A549 (cell line): ENCODE measurements at regions not wholly inside any gene's neighbourhood (a gene's known extent, or its start where the extent isn't known, plus 50 kb on each side); places are given as distances from the start of the nearest gene placed in this dataset.

Source experiments
- CEBPB ChIP-seq, 2 experiments: fragments of >200 bp in 1 of 2; sonication (Bioruptor Twin) in 1 of 2; formaldehyde crosslinking in 1 of 2; IDR thresholded peaks; 2 replicates each; pipeline ENCODE4 v1.6.1; 2012 to 2016
- CTCF ChIP-seq: fragments of >200 bp; sonication (Bioruptor Twin); formaldehyde crosslinking; IDR thresholded peaks from 3 replicates; pipeline ENCODE4 v1.5.1; 2016
- HMGXB4 ChIP-seq: fragments of 250-450 bp; sonication (Bioruptor Pico); IDR thresholded peaks from 2 replicates; pipeline ENCODE4 v1.5.0; 2021; ENCODE audit warnings: mild to moderate bottlenecking, moderate library complexity, borderline replicate concordance
- MAZ ChIP-seq: fragments of 150-350 bp; IDR thresholded peaks from 2 replicates; pipeline ENCODE4 v1.6.1; 2014; ENCODE audit warnings: antibody characterized with exemption, low read depth, low read length, borderline replicate concordance
- POLR2A ChIP-seq: IDR thresholded peaks from 2 replicates; pipeline ENCODE4 v1.6.1; 2012; ENCODE audit warnings: mild to moderate bottlenecking, low read length
- POLR2AphosphoS2 ChIP-seq: conservative IDR thresholded peaks from 2 replicates; pipeline ENCODE4 v1.6.1; 2012; ENCODE audit warnings: low read length, improper control_type of control experiment, inconsistent platforms
- REST ChIP-seq: fragments of 200-600 bp; sonication (generic); IDR thresholded peaks from 2 replicates; pipeline ENCODE4 v1.6.1; 2016; ENCODE audit warnings: antibody characterized with exemption, mild to moderate bottlenecking, moderate library complexity
- SREBF2 ChIP-seq: fragments of 450-650 bp; IDR thresholded peaks from 2 replicates; pipeline ENCODE4 v1.6.1; 2014; ENCODE audit warnings: mild to moderate bottlenecking, moderate library complexity
- ZNF302 ChIP-seq: fragments of 250-450 bp; sonication (Bioruptor Pico); IDR thresholded peaks from 2 replicates; pipeline ENCODE4 v1.9.0; 2021; ENCODE audit warnings: inconsistent platforms, mild to moderate bottlenecking, moderate library complexity
- ZSCAN20 ChIP-seq: fragments of 250-450 bp; sonication (Bioruptor Pico); IDR thresholded peaks from 2 replicates; pipeline ENCODE4 v1.8.0; 2022; ENCODE audit warnings: mild to moderate bottlenecking, moderate library complexity

GRCh38 chr7:24476227-24476626 is 97.0 kb upstream of the PALS2 start:
- TF ChIP-seq CTCF = no peak
- TF ChIP-seq SREBF2 = no peak
- TF ChIP-seq POLR2A = no peak
- TF ChIP-seq HMGXB4 (CRISPR knock-in tag) = no peak
- no peak for TF ChIP-seq REST
- TF ChIP-seq POLR2AphosphoS2 = no peak
- no peak for TF ChIP-seq ZNF302 (CRISPR knock-in tag)
- TF ChIP-seq MAZ = no peak
- TF ChIP-seq CEBPB (IDR thresholded peaks at IDR 0.05) = no peak
- TF ChIP-seq ZSCAN20 (CRISPR knock-in tag) = no peak
